ENCODE measurements at regions not wholly inside any gene's neighbourhood (a gene's known extent, or its start where the extent isn't known, plus 50 kb on each side); places are given as distances from the start of the nearest gene placed in this dataset.
"Not testable (repeated sequence)": the region's sequence is repeated elsewhere in the genome, so short reads cannot be mapped to it uniquely, and the experiment has no call there.

DNA sequence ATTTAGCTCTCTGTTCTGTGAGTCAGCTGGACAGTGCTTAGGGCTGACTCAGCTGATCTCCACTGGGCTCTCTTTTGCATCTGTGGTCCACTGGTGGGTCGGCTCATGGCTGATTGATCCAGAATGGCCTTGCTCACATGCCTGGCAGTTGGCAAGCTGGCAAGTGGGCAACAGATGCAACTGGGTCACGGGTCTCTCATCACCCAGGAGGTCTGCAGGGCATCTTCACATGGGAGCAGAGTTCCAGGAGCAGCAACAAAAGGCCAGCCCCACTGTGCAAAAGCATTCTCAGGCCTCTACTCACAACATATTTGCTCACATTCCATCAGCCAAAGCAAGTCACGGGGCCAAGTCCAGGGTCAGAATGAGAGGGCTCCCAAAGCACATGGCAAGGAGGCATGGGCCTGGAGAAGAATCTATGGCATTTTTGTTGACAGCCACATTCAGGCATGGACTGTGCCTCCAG, 98.8 kb downstream of the OAT start:
- Mint-ChIP-seq H3K27me3 (ENCODE audit: low read depth) (no peaks in the 10 kb centered on the region), H3K27ac (no peak overlapping the region), H3K9me3 (peaks cover 3% of the 10 kb centered on the region), H3K4me1 (ENCODE audit: low read depth) (no peaks in the 10 kb centered on the region), H3K4me3 (no peak overlapping the region), H3K36me3 (ENCODE audit: low read depth) (no peaks in the 10 kb centered on the region)

DNA sequence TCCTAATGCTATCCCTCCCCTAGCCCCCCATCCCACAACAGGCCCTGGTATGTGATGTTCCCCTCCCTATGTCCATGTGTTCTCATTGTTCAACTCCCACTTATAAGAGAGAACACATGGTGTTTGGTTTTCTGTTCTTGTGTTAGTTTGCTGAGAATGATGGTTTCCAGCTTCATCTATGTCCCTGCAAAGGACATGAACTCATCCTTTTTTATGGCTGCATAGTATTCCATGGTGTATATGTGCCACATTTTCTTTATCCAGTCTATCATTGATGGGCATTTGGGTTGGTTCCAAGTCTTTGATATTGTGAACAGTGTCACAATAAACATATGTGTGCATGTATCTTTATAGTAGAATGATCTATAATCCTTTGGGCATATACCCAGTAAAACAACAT, 99.2 kb downstream of the OAT start:
- not testable (repeated sequence) for H3K27ac Mint-ChIP-seq; H3K36me3 Mint-ChIP-seq (ENCODE audit: low read depth); H3K4me1 Mint-ChIP-seq (ENCODE audit: low read depth); H3K4me3 Mint-ChIP-seq; H3K27me3 Mint-ChIP-seq (ENCODE audit: low read depth); H3K9me3 Mint-ChIP-seq

DNA sequence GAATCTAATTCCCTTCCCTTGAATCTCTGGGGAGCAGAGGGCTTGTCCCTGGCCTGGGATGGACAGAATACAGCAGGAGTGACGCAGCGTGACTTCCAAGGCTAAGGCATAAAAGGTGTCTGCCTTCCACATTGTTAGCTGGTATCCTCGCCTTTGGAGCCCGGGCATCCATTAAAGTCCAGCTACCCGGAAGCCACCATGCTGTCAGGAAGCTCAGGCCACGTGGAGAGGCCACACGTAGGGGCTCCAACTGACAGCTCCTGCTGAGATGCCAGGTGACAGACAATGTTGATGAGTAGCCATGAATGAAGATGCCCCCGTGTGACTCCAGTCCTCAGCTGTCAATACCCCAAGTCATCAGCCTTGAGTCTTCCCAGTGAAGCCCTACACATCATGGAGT, 99.9 kb downstream of the OAT start:
- no peak overlapping the region for H3K4me3 Mint-ChIP-seq
- no peaks in the 10 kb centered on the region for H3K36me3 Mint-ChIP-seq (ENCODE audit: low read depth)
- H3K9me3 Mint-ChIP-seq: peaks cover 7% of the 10 kb centered on the region
- no peak overlapping the region for H3K27ac Mint-ChIP-seq
- H3K4me1 Mint-ChIP-seq (ENCODE audit: low read depth): no peaks in the 10 kb centered on the region
- no peaks in the 10 kb centered on the region for H3K27me3 Mint-ChIP-seq (ENCODE audit: low read depth)

DNA sequence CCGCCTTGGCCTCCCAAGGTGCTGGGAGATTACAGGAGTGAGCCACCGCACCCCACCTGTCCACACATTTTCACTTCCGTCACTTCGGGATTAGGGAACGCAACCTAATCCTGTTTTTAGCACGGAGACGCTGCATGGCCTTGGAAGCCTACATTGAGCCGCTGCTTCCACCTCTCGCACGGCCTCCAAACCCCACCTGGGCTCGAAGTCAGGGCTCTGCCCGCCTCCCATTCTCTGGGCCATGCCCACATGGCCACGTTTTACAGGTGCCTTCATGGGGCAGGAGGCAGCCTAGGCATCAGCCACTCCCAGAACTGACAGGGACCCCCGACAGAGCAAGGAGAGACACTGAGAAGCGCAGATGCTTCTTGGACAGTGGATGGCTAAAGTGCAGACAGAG, 100.6 kb downstream of the OAT start:
- H3K4me1 Mint-ChIP-seq (ENCODE audit: low read depth): no peaks in the 10 kb centered on the region
- no peaks in the 10 kb centered on the region for H3K27me3 Mint-ChIP-seq (ENCODE audit: low read depth)
- H3K27ac Mint-ChIP-seq: no peak overlapping the region
- H3K4me3 Mint-ChIP-seq: no peak overlapping the region
- H3K36me3 Mint-ChIP-seq (ENCODE audit: low read depth): no peaks in the 10 kb centered on the region
- H3K9me3 Mint-ChIP-seq: peaks cover 7% of the 10 kb centered on the region

DNA sequence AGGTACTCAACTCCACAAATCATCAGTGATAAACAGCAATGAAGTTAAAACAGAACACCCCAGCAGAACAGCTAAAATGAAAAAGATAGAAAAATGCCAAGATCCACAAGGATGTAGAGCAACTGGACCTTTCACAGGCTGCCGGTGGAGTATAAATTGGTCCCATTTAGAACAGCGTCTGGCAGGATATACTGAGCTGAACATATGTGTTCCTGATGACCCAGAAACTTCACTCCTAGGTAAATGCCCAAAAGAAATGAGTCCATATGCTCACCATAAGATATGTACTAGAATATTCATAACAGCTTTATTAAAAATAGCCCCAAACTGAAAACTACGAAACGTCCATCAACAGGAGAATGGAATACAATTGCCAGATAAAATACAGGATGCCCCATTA, 102.4 kb downstream of the OAT start:
- Mint-ChIP-seq H3K36me3 (ENCODE audit: low read depth) (no peaks in the 10 kb centered on the region), H3K27ac (no peak overlapping the region), H3K4me3 (no peak overlapping the region), H3K9me3 (peaks cover 7% of the 10 kb centered on the region), H3K4me1 (ENCODE audit: low read depth) (no peaks in the 10 kb centered on the region), H3K27me3 (ENCODE audit: low read depth) (no peaks in the 10 kb centered on the region)

DNA sequence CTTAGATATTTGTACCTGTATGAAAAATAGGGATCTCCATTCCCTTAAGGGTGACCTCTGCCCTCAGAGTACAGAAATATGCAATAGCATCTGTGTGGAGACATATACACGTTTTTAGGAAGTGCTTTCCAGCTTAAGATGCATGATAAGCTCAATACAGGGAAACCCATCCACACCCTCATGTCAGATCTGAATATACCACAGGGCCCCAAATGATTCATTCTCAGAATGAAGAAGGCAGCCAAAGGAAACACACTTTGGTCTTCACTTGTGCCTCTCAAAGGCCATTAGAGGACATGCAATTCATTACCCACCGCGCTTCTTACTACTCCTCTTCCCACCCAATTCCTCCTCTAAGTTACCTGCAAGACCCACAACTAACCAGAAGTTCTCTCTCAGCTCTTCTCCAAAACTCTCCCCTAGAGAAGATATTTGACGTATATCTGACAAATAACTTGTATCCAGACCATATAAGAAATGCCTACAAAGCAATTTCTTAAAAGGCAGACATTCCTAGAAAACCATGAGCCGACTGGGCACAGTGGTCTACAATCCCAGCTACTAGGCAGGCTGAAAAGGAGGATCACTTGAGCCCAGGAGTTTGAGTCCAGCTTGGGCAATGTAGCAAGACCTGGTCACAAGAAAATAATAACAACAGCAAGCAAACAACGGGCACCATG, 103.0 kb downstream of the OAT start:
- no peaks in the 10 kb centered on the region for H3K4me1 Mint-ChIP-seq (ENCODE audit: low read depth)
- no peak overlapping the region for H3K4me3 Mint-ChIP-seq
- peaks cover 7% of the 10 kb centered on the region for H3K9me3 Mint-ChIP-seq
- no peaks in the 10 kb centered on the region for H3K36me3 Mint-ChIP-seq (ENCODE audit: low read depth)
- no peaks in the 10 kb centered on the region for H3K27me3 Mint-ChIP-seq (ENCODE audit: low read depth)
- H3K27ac Mint-ChIP-seq: no peak overlapping the region

DNA sequence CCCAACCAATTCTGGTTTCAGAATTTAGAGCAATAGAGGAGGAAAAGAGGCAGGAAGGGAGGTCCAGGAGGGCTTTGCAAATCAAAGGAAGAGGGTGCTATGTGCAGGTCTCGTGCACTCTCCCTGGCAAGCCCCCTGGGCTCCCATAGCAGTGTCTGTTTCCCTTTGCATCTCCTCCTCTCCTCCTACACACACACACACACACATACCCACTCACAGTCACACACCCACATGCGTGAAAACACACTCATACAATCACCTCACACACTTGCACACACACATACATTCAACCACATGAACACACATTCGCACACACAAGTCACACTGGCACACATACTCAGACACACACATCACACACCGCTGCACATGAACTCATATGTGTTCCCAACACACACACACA, 105.3 kb downstream of the OAT start:
- H3K27me3 Mint-ChIP-seq (ENCODE audit: low read depth): no peaks in the 10 kb centered on the region
- H3K4me3 Mint-ChIP-seq: no peak overlapping the region
- no peak overlapping the region for H3K27ac Mint-ChIP-seq
- H3K4me1 Mint-ChIP-seq (ENCODE audit: low read depth): no peaks in the 10 kb centered on the region
- no peaks in the 10 kb centered on the region for H3K36me3 Mint-ChIP-seq (ENCODE audit: low read depth)
- peaks cover 7% of the 10 kb centered on the region for H3K9me3 Mint-ChIP-seq

DNA sequence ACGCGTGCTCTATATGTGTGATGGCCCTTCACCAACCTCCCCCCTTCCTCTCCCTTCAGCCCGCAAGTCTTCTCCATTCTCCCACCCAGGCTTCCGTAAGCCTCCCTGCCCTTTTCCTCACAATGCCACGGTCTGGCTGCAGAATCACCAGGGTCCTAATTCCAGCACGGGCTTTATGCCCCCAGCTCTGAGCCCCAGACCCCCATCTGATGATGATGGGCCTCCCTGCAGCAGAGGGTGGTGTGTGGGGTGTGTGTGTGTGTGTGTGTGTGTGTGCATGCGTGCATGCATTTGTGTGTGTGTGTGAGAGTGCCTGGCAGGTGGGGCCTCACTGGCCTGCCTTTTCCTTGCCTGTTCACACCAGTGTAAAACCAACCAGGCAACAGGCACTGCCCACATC, 109.9 kb downstream of the OAT start:
- H3K4me1 Mint-ChIP-seq (ENCODE audit: low read depth): no peaks in the 10 kb centered on the region
- no peak overlapping the region for H3K4me3 Mint-ChIP-seq
- no peak overlapping the region for H3K27ac Mint-ChIP-seq
- H3K36me3 Mint-ChIP-seq (ENCODE audit: low read depth): no peaks in the 10 kb centered on the region
- no peaks in the 10 kb centered on the region for H3K27me3 Mint-ChIP-seq (ENCODE audit: low read depth)
- no peaks in the 10 kb centered on the region for H3K9me3 Mint-ChIP-seq

DNA sequence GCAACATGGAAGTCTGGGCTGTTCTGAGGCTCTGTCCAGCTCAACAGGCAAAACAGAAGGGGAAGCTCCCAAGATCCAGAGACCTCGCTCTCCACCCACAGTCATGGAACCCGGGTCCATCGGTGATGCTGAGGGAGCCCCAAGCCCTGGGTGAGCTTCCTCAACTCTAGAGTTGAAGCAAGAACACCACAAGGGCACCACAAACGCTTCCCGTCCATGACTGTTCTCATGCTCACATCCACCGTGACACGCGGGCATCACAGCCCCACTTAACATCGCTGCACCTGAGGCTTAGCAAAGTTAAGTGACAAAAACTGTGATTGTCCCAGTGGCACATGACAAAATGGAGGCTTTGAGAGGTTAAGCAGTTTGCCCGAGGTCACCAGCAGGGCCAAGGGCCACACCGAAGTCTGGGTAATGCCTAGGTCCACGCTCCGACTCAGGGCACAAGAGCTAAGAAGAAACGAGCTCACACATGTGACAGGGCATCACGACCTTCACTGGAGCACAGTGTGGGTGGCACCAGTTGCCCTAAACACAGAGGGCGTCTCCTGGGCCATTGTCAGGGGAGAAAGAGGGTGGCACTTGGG, 110.6 kb downstream of the OAT start:
- no peaks in the 10 kb centered on the region for H3K4me1 Mint-ChIP-seq (ENCODE audit: low read depth)
- no peaks in the 10 kb centered on the region for H3K36me3 Mint-ChIP-seq (ENCODE audit: low read depth)
- H3K27me3 Mint-ChIP-seq (ENCODE audit: low read depth): no peaks in the 10 kb centered on the region
- H3K9me3 Mint-ChIP-seq: no peaks in the 10 kb centered on the region
- no peak overlapping the region for H3K27ac Mint-ChIP-seq
- H3K4me3 Mint-ChIP-seq: no peak overlapping the region

DNA sequence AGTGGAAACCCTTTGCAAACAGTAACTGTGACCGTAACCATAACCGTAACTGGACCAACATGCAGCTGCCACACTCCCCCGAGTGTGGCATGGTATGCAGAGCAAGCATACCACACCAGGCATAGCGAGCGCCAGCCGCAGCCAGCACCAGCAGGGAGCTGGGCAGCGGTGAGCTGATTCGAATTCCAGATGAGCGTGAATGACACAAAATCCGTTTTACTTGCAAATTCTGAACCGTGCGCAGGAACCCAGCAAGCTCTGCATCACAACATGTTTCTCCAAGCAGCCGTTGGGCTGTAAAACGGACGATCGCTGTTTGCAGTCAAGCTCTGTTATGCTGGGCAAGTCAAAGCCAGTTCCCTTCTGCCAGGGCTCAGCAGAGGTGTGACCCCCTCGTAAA, 111.1 kb downstream of the OAT start:
- H3K36me3 Mint-ChIP-seq (ENCODE audit: low read depth): no peaks in the 10 kb centered on the region
- H3K4me1 Mint-ChIP-seq (ENCODE audit: low read depth): no peaks in the 10 kb centered on the region
- H3K9me3 Mint-ChIP-seq: no peaks in the 10 kb centered on the region

DNA sequence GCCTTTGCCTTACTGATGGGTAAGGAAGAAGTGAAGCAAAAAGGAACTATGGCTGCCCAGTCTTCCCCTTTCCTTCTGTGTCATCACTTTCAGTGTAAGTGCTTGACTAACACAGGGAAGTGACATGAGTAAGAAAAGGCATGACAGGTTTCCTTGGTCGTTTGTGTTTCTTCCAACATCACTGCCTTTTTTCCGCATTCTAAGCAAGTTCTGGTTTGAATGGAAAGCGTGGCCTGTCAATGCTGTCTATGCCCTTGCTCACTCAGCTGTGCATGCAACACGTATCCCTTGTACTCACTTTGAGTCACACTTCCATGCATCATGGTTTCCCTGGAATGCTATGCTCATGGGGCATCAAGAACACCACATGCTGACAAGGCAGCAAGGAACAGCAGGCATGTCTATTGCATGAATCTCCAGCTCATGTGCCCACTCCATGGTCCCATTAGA, 111.8 kb downstream of the OAT start:
- Mint-ChIP-seq H3K9me3 (no peaks in the 10 kb centered on the region), H3K4me1 (ENCODE audit: low read depth) (no peaks in the 10 kb centered on the region), H3K4me3 (no peak overlapping the region), H3K27me3 (ENCODE audit: low read depth) (no peaks in the 10 kb centered on the region), H3K27ac (no peak overlapping the region), H3K36me3 (ENCODE audit: low read depth) (no peaks in the 10 kb centered on the region)

More for the DNA sequence above, 111.1 kb downstream of the OAT start:
- Mint-ChIP-seq H3K27ac (no peak overlapping the region), H3K27me3 (ENCODE audit: low read depth) (no peaks in the 10 kb centered on the region), H3K4me3 (no peak overlapping the region)

DNA sequence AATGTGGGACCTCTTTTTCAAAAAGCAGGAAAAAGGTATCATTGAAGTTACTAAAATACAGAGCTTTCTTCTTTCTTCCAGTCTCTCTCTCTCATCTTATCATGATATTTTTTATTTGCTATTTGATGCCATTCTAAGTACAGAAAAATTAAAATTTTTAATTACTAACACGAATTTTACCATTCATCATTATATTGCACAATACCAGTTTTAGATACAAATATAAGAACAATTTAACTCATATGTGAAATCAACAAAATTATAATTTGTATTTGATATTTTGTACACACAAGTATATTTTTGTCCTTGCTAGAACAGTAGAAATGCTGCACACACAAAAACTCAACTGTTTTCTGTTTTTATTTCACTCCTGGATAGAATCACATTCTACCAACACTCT, 112.2 kb downstream of the OAT start:
- Mint-ChIP-seq H3K27ac (no peak overlapping the region), H3K27me3 (ENCODE audit: low read depth) (no peaks in the 10 kb centered on the region), H3K4me1 (ENCODE audit: low read depth) (no peaks in the 10 kb centered on the region), H3K9me3 (peaks cover 2% of the 10 kb centered on the region), H3K36me3 (ENCODE audit: low read depth) (no peaks in the 10 kb centered on the region), H3K4me3 (no peak overlapping the region)

DNA sequence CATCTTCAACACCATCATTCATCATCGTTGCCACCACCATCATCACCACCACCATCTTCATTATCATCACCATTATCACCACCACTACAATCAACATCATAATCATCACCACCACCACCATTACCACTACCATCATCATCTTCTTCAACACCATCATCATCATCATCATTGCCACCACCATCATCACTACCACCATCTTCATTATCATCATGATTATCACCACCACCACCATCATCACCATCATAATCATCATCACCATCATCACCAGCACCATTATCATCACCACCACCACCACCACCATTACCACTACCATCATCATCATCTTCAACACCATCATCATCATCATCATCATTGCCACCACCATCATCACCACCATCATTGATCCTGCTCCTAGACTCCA, 112.7 kb downstream of the OAT start:
- peaks cover 5% of the 10 kb centered on the region for H3K9me3 Mint-ChIP-seq
- H3K4me1 Mint-ChIP-seq (ENCODE audit: low read depth): no peaks in the 10 kb centered on the region
- no peaks in the 10 kb centered on the region for H3K27me3 Mint-ChIP-seq (ENCODE audit: low read depth)
- H3K4me3 Mint-ChIP-seq: no peak overlapping the region
- H3K27ac Mint-ChIP-seq: no peak overlapping the region
- H3K36me3 Mint-ChIP-seq (ENCODE audit: low read depth): no peaks in the 10 kb centered on the region

DNA sequence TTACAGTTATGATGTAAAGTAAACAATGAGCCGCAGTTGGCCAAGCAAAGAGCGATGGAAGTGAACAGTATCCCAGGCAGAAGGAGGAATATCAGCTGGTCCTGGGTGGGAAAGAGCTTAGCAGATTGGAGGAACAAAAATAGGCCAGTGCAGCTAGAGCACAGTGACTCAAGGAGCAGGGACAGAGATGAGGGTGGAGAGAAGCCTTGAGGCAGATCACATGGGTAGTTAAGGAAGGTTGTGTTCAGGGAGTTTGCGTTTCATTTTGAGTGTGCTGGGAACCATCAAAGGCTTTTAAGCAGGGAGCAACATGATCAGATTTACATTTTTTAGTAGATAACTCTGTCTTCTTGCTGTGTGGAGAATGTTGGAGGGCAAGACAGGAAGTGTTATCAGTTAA, 113.6 kb downstream of the OAT start:
- Mint-ChIP-seq H3K36me3 (ENCODE audit: low read depth) (no peaks in the 10 kb centered on the region), H3K4me1 (ENCODE audit: low read depth) (no peaks in the 10 kb centered on the region), H3K27me3 (ENCODE audit: low read depth) (no peaks in the 10 kb centered on the region)

DNA sequence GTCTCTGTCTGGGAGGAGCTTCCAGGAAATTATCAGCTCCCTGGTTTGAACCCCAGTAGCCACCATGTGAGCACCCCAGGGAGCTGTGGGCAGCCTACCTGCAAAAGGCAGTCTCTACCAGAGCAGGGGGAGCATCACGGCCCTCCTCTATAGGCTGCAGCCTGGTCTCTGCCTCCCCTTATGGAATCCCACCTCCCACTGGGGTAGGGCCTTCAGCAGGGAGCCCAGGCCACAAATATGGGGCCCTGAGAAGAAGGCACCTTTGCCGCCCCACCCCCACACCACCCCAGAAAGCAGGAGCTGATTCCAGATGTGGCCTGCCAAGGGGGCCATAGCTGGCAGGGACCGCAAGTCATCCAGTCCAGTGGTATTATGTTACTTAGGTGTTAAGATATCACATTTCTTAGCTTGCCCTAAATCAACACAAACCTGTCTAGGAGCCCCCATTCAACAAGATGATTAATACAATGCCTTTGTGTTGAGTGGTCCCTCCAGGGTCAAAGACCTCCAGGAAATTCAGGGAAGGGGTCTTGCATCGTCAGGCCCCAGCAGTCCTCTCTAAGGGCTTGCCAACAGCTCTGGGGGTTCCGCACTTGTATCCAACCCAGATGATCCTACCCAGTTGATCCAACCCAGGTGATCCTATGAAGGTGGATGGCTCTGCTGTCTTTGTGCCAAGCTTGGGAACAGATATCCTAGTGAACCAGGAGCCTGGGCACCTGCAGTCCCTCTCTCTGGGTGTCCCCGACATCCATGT, 114.9 kb downstream of the OAT start:
- Mint-ChIP-seq H3K27me3 (ENCODE audit: low read depth) (no peaks in the 10 kb centered on the region), H3K4me1 (ENCODE audit: low read depth) (no peaks in the 10 kb centered on the region), H3K36me3 (ENCODE audit: low read depth) (no peaks in the 10 kb centered on the region), H3K4me3 (no peak overlapping the region), H3K9me3 (peaks cover 12% of the 10 kb centered on the region), H3K27ac (no peak overlapping the region)

More for the DNA sequence above, 113.6 kb downstream of the OAT start:
- no peak overlapping the region for H3K4me3 Mint-ChIP-seq
- no peak overlapping the region for H3K27ac Mint-ChIP-seq
- H3K9me3 Mint-ChIP-seq: peaks cover 12% of the 10 kb centered on the region
